GM12875 (cell line): ENCODE measurements at regions not wholly inside any gene's neighbourhood (a gene's known extent, or its start where the extent isn't known, plus 50 kb on each side); places are given as distances from the start of the nearest gene placed in this dataset.

Source experiments
- H3K4me3 ChIP-seq: one replicate; pipeline ENCODE4 v1.5.1; 2011; ENCODE audit warnings: low read depth, low read length, control low read depth
- CTCF ChIP-seq: IDR thresholded peaks from 2 replicates; pipeline ENCODE4 v1.5.1; 2011; ENCODE audit warnings: low read depth, mild to moderate bottlenecking, control low read depth, inconsistent platforms, low read length, moderate library complexity, borderline replicate concordance; ENCODE audit not compliant: insufficient read depth

GRCh38 chr1:198443365-198444233 lies 96.9 kb downstream of the ATP6V1G3 start:
- no peak overlapping the region for H3K4me3 ChIP-seq
- no peak for TF ChIP-seq CTCF

GRCh38 chr1:198440842-198441241 lies 99.6 kb downstream of the ATP6V1G3 start:
- TF ChIP-seq CTCF, result no peak
- no peak overlapping the region for H3K4me3 ChIP-seq

GRCh38 chr1:198437332-198437731 lies 103.1 kb downstream of the ATP6V1G3 start:
- no peak overlapping the region for H3K4me3 ChIP-seq
- no peak for TF ChIP-seq CTCF

GRCh38 chr1:198436276-198436675 lies 104.2 kb downstream of the ATP6V1G3 start:
- TF ChIP-seq CTCF, result no peak

GRCh38 chr1:198435056-198435455 lies 105.4 kb downstream of the ATP6V1G3 start:
- no peak overlapping the region for H3K4me3 ChIP-seq
- no peak for TF ChIP-seq CTCF

More at GRCh38 chr1:198436276-198436675, 104.2 kb downstream of the ATP6V1G3 start:
- no peak overlapping the region for H3K4me3 ChIP-seq

- no peak for TF ChIP-seq CTCF
- H3K4me3 ChIP-seq, result no peak overlapping the region
These were observed 116.0 kb downstream of the ATP6V1G3 start for GRCh38 chr1:198424441-198424840.

- H3K4me3 ChIP-seq, result no peak overlapping the region
- TF ChIP-seq CTCF, result no peak
These were observed 116.8 kb downstream of the ATP6V1G3 start for GRCh38 chr1:198423673-198424072.
